GM20000 (cell line): ENCODE measurements at regions not wholly inside any gene's neighbourhood (a gene's known extent, or its start where the extent isn't known, plus 50 kb on each side); places are given as distances from the start of the nearest gene placed in this dataset.
"Not testable (repeated sequence)": the region's sequence is repeated elsewhere in the genome, so short reads cannot be mapped to it uniquely, and the experiment has no call there.

Source experiments
- DNase-seq: peaks from one replicate; pipeline ENCODE4 v3.0.0; 2012; ENCODE audit warnings: low spot score
- TF ChIP-seq, protein P1 (sequence below): IDR thresholded peaks from 2 replicates; pipeline ENCODE4 v1.5.1; 2012; ENCODE audit warnings: mild to moderate bottlenecking, control low read depth; ENCODE audit errors: extremely low read depth, missing control alignments

DNA sequence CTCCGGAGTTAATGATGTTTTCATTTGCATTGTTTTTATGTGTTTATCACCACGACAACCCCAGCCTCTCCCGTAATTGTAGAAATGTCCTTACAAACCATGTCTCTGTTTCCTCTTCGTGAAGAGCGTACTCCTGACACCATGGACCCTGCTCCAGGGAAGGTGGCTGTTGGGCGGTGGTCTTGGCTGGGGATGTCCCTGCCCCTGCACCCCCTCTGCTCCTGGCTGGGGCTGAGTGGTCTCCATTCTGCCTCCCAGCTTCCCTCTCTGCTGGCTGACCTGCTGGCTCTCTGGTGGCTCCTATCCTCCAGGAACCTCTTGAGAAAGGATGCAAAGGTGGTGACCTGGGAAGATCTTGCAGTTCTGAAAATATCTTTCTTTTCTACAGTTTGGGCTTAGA lies 81.1 kb downstream of the ASB1 start:
- DNase-seq = no peak
- TF ChIP-seq, protein P1, sequence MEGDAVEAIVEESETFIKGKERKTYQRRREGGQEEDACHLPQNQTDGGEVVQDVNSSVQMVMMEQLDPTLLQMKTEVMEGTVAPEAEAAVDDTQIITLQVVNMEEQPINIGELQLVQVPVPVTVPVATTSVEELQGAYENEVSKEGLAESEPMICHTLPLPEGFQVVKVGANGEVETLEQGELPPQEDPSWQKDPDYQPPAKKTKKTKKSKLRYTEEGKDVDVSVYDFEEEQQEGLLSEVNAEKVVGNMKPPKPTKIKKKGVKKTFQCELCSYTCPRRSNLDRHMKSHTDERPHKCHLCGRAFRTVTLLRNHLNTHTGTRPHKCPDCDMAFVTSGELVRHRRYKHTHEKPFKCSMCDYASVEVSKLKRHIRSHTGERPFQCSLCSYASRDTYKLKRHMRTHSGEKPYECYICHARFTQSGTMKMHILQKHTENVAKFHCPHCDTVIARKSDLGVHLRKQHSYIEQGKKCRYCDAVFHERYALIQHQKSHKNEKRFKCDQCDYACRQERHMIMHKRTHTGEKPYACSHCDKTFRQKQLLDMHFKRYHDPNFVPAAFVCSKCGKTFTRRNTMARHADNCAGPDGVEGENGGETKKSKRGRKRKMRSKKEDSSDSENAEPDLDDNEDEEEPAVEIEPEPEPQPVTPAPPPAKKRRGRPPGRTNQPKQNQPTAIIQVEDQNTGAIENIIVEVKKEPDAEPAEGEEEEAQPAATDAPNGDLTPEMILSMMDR = no peak

DNA sequence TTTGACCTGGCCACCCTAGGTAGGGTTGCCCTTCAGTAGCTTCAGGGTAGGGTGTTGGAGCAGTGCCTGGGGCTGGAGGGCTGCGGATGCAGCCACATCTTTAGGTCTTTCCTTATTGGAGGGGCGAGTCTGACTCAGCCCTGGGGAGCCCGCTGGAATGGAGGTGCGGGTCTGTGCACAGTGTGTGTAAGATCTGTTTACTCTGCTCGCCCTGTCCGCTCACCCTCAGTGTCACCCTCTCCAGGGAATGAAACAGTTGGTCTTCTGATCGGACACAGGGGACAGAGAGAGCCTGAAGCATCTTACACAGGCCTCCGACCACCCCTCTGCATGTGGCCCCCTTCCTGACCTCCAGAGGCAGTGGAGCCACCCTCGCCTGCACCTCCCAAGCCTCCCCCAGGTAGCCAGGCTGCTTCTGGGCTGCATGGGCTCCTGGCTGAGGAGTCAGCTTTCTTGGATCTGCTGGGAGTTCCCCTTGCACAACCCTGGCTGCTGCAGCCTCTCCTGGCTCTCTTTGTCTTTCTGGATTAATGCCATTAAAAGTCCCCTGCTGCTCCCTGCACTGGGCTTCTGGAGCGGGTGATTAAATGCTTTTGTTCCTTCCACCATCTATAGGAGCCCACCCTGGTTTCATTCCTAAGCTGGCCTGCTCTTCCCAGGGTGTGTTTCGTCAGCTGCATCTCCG lies 82.6 kb downstream of the ASB1 start:
- TF ChIP-seq, protein P1 = no peak
- DNase-seq = no peak

DNA sequence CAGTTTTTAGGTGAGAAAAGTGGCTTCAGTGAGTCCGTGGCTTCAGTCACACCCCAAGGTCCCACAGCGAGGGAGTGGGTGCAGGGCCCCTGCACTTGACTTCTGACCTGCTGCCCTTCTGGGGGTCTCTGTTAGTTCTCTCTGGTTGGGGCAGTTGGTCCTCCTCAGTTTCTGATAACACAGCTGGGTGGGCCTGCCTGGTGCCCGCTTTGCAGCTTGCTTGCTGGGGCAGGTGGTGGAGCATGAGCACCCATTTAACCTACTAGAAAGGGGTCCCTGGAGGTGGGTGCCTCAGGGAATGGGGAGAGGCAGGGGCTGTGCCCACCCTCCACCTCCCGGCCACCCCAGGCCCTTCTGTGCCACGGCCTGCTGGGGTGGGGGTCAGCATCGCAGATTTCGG lies 83.2 kb downstream of the ASB1 start:
- TF ChIP-seq, protein P1 = no peak
- no peak for DNase-seq

DNA sequence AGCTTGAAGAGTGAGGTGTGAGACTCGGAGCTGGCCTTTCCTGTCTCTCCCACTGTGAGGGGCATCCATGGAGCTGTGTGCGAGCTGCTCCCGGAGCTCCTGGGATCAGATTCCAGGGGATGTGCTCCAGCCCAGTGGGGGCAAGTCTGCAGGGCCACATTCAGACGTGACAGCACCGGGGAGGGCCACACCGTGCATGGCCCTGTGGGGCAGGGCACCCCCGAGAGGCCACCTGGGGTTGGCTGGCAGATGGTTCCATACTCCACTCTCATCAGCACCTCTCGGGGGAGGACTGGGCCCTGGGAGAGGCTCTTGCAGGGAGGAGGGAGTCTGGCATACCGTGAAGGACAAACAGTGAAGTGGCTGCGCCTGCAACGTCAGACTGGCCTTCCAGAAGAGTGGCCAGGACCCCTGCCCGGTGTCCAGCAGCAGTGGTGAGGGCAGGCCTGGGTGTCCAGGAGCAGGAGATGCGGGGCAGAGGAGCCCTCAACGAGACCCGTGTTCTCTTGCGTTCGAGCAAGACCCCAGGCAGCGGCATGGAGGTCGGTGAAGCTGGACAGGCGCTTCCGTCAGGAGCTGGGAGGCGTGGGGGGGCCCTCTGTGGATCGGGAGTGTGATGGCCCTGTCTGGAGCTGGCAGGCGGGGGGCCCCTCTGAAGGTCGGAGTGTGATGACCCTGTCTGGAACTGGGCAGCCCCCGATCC lies 84.3 kb downstream of the ASB1 start:
- TF ChIP-seq, protein P1 = no peak
- DNase-seq = no peak

DNA sequence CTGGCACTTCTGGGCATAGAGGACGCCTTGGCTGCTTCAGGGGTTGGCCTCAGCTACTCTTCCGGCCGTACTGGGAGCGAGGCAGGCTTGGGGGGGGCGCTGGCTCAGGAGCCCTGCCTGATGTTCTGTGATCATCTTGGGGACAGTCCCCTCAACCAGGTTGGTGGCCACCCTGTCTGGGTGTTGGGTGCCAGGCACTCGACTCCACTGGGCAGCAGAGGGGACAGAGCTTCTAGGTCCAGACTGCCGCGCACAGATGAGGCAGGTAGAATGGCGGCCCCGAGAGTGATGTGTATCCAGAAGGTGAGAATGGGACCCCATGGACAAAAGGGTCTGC lies 84.9 kb downstream of the ASB1 start:
- DNase-seq = no peak
- TF ChIP-seq, protein P1 = no peak

DNA sequence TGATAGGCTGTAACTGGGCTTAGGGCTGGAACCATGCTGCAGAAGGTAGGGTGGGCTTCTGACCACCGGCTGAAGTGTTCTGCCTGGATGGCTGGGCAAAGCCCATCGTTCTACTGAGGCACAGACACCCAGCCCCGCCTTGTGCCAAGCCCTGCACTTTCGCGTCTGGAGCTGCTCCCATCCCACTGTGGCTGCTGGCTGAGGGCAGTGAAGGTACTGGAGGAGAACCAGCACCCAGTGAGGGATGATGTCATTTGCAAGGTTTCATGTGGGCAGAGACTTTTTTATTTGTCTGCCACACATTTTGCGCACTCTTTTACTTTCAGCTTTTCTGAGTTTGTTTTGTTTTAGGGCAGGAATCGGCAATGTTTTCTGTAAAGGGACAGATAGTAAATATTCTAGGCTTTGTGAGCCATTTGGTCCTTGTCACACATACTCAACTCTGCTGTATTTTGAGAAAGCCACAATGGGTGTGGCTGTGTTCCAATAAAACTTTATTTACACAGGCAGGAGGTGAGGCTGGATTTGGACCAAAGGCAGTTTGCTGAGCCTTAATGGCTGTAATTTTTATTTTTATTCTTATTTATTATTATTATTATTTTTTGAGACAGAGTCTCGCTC lies 85.6 kb downstream of the ASB1 start:
- DNase-seq = no peak
- TF ChIP-seq, protein P1 = no peak

DNA sequence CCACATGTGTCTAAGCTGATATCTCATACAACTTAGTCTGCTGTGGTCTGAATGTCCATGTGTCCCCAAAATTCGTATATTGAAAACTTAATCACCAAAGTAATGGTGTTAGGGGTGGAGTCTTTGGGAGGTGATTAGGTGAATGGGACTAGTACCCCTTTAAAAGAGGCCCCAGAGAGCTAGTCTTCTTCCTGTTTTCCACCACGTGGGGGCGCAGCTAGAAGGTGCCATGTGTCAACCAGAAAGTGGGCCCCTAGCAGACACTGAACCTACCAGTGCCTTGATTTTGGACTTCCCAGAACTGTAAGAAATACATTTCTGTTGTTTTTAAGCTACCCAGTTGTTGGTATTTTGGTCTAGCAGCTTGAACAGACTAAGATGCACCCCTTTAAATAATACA lies 86.6 kb downstream of the ASB1 start:
- TF ChIP-seq, protein P1 = peak; percentile 23
- DNase-seq = peak; percentile 60

DNA sequence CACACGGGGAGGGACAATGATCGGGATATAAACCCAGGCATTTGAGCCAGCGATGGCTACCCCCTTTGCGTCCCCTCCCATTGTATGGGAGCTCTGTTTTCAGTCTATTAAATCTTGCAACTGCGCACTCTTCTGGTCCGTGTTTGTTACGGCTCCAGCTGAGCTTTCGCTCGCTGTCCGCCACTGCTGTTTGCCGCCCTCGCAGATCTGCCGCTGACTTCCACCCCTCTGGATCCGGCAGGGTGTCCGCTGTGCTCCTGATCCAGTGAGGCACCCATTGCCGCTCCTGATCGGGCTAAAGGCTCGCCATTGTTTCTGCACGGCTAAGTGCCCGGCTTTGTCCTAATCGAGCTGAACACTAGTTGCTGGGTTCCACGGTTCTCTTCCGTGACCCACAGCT lies 87.3 kb downstream of the ASB1 start:
- not testable (repeated sequence) for DNase-seq
